Activated naive CD4-positive, alpha-beta T cell treated with anti-CD3 and anti-CD28 coated beads, Interleukin-2, amount 10 ng/mL, durations not matched to agents 7 days and 5 days (primary cell): ENCODE measurements at regions not wholly inside any gene's neighbourhood (a gene's known extent, or its start where the extent isn't known, plus 50 kb on each side); places are given as distances from the start of the nearest gene placed in this dataset.
"Not testable (repeated sequence)": the region's sequence is repeated elsewhere in the genome, so short reads cannot be mapped to it uniquely, and the experiment has no call there.

ENCODE experiments used
- CTCF ChIA-PET: fragments of 350-600 bp; sonication (Branson Sonifier 250); formaldehyde crosslinking; loops from one replicate; lab custom pipeline; 2021; ENCODE audit warnings: antibody characterized with exemption; lab: Charles Lee
- DNase-seq: peaks from one replicate; pipeline ENCODE4 v3.0.0-alpha.2; 2020
- H3K27ac Mint-ChIP-seq: one replicate; pipeline ENCODE4 v1.8.0; 2021; ENCODE audit warnings: mild to moderate bottlenecking, moderate library complexity, mixed read lengths
- H3K27me3 Mint-ChIP-seq: one replicate; pipeline ENCODE4 v1.8.0; 2021; ENCODE audit warnings: mild to moderate bottlenecking, mixed read lengths
- H3K36me3 Mint-ChIP-seq: one replicate; pipeline ENCODE4 v1.8.0; 2021; ENCODE audit warnings: mixed read lengths
- H3K4me1 Mint-ChIP-seq: one replicate; pipeline ENCODE4 v1.8.0; 2021; ENCODE audit warnings: mixed read lengths
- H3K4me3 Mint-ChIP-seq: one replicate; pipeline ENCODE4 v1.8.0; 2021; ENCODE audit warnings: mild to moderate bottlenecking, moderate library complexity, mixed read lengths
- H3K9me3 Mint-ChIP-seq: one replicate; pipeline ENCODE4 v1.8.0; 2021; ENCODE audit warnings: mixed read lengths

DNA sequence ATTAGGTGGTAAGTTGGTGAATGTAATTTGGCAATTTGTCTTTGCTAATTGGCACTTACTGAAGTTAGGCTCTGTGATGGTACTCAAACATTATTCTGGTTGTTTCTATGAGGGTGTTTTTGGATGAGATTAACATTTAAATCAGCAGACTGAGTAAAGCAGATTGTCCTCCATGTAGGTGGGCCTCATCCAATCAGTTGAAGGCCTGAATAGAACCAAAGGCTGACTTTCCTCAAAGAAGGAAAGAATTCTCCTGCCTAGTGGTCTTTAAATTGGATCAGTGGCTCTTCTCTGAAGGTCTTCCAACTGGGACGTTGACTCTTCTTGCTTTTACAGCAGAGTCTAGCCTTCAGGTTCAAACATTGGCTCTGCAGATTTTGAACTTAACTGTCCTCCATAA is 278.3 kb downstream of the KIF20B start:
- Mint-ChIP-seq H3K4me1 (no peaks in the 10 kb centered on the region), H3K4me3 (no peak overlapping the region), H3K36me3 (no peaks in the 10 kb centered on the region), H3K9me3 (no peaks in the 10 kb centered on the region), H3K27me3 (no peaks in the 10 kb centered on the region), H3K27ac (no peak overlapping the region)
- DNase-seq = no peak
- CTCF ChIA-PET = no interaction called here

DNA sequence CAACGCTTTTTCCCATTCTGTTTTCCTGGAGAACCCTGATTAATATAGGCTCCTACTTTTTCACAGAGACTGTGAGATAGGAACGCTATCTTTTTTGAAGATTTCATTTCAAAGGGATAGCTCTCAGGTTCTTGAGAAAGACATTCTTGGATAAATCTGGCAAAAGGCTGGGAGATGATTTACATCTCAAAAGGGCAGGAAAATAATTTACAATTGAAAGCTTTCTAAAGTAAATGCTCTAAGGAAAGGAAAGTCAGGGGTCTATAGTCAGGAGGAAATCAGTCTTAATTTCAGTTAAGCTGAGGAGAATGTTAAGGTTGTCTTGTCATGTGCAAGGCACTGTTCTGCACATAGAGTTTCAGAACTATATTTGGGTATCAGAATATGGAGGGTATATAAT is 278.8 kb downstream of the KIF20B start:
- no peak for DNase-seq
- H3K27ac Mint-ChIP-seq = no peak overlapping the region
- no peak overlapping the region for H3K4me3 Mint-ChIP-seq
- H3K36me3 Mint-ChIP-seq = no peaks in the 10 kb centered on the region
- CTCF ChIA-PET = no interaction called here
- H3K27me3 Mint-ChIP-seq = no peaks in the 10 kb centered on the region
- no peaks in the 10 kb centered on the region for H3K9me3 Mint-ChIP-seq
- no peaks in the 10 kb centered on the region for H3K4me1 Mint-ChIP-seq

DNA sequence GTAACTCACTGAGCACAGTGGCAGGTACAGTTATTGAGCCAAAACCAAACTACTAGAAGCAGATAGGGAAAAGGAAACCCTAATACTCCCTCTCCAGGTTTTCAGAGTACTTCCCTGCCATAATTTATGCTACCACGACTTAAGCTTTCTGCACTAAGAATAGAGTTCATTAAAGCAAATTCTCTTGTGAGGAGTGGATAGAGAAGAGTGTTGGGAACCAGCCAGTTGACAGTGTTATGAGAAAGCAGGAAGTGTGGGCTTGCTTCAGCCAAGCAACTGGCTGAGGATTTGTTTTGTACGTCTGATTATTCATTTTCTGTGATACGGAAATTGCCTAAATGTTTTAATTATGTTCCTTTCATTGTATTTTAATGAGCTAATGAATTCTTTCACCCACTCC is 280.5 kb downstream of the KIF20B start:
- H3K4me3 Mint-ChIP-seq = no peak overlapping the region
- H3K27me3 Mint-ChIP-seq = no peaks in the 10 kb centered on the region
- H3K4me1 Mint-ChIP-seq = no peaks in the 10 kb centered on the region
- H3K27ac Mint-ChIP-seq = no peak overlapping the region
- no peaks in the 10 kb centered on the region for H3K36me3 Mint-ChIP-seq
- H3K9me3 Mint-ChIP-seq = no peaks in the 10 kb centered on the region
- CTCF ChIA-PET = no interaction called here
- no peak for DNase-seq

DNA sequence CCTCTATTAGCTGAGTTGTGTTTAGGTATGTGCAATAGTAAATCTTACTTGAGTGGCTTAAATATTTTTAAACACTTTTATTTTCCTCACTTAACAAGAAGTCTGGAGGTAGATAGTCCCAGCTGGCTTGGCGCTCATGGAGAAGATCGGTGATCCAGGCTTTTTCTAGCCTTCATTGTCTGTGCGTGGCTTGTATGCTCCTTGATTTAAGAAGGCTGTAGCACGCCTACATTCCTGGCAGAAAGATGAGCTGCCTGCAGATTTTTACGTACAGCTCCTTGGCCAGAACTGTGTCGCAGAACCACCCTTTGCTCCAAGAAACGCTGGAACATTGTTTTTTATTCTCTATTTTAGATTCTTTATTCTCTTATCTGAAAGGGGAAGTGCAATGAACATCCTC is 284.1 kb downstream of the KIF20B start:
- no peaks in the 10 kb centered on the region for H3K27me3 Mint-ChIP-seq
- no peak for DNase-seq
- no peak overlapping the region for H3K27ac Mint-ChIP-seq
- no peaks in the 10 kb centered on the region for H3K4me1 Mint-ChIP-seq
- H3K36me3 Mint-ChIP-seq = no peaks in the 10 kb centered on the region
- H3K9me3 Mint-ChIP-seq = no peaks in the 10 kb centered on the region
- H3K4me3 Mint-ChIP-seq = no peak overlapping the region
- CTCF ChIA-PET = no interaction called here

DNA sequence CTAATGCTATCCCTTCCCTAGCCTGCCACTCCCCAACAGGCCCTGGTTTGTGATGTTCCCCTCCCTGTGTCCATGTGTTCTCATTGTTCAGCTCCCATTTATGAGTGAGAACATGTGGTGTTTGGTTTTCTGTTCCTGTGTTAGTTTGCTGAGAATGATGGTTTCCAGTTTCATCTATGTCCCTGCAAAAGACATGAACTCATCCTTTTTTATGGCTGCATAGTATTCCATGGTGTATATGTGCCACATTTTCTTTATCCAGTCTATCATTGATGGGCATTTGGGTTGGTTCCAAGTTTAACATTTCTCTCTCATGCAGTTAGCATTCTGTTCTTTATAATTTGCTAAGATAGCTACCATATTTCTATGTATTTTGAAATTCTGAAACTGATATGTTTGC is 287.0 kb downstream of the KIF20B start:
- H3K4me3 Mint-ChIP-seq, DNase-seq, H3K27ac Mint-ChIP-seq, H3K27me3 Mint-ChIP-seq, CTCF ChIA-PET, H3K4me1 Mint-ChIP-seq, H3K9me3 Mint-ChIP-seq, H3K36me3 Mint-ChIP-seq: not testable (repeated sequence)

DNA sequence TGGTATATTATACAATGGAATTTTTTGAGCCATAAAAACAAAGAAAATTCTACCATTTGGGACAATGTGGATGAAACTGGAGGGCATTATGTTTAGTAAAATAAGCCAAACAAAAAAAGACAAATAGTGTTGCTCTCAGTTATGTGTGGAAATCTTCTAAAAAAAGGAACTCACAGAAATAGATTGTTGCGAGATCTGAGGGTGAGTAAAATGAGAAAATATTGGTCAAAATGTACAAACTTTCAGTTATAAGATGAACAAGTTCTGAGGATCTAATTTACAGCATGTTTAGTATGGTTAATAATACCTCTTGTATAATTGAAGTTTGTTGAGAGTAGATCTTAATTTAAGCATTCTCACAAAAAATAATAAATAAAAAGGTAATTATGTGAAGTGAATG is 291.2 kb downstream of the KIF20B start:
- Mint-ChIP-seq H3K27me3 (no peaks in the 10 kb centered on the region), H3K9me3 (no peaks in the 10 kb centered on the region), H3K4me1 (no peaks in the 10 kb centered on the region), H3K27ac (no peak overlapping the region), H3K36me3 (no peaks in the 10 kb centered on the region), H3K4me3 (no peak overlapping the region)
- no peak for DNase-seq
- CTCF ChIA-PET = no interaction called here

DNA sequence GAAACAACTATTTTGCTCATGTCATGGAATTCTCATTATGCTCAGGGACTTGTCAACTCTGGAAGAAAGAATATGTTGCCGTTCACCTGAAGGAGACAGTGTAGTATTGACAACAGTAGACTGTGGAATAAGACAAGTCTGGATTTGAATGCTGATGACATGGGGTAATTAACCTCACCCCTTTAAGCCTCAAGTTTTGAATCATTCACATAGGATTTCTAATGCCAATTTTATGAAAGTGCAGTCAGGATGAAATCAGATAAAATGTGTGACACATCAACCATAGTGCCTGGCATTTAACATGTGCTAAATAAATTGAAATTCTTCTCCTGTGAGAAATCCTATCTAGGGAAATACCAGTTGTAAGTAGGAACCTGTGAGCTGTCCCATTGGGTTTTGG is 305.8 kb downstream of the KIF20B start:
- Mint-ChIP-seq H3K36me3 (no peaks in the 10 kb centered on the region), H3K27ac (no peak overlapping the region), H3K4me3 (no peak overlapping the region), H3K27me3 (no peaks in the 10 kb centered on the region), H3K9me3 (no peaks in the 10 kb centered on the region), H3K4me1 (no peaks in the 10 kb centered on the region)
- CTCF ChIA-PET = no interaction called here
- no peak for DNase-seq

DNA sequence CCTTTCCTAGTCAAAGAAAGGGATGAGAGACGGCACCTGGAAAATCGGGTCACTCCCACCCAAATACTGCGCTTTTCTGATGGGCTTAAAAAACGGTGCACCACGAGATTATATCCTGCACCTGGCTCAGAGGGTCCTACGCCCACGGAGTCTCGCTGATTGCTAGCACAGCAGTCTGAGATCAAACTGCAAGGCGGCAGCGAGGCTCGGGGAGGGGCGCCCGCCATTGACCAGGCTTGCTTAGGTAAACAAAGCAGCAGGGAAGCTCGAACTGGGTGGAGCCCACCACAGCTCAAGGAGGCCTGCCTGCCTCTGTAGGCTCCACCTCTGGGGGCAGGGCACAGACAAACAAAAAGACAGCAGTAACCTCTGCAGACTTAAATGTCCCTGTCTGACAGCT is 309.9 kb downstream of the KIF20B start:
- H3K4me3 Mint-ChIP-seq, H3K4me1 Mint-ChIP-seq, DNase-seq, H3K9me3 Mint-ChIP-seq, CTCF ChIA-PET, H3K36me3 Mint-ChIP-seq, H3K27ac Mint-ChIP-seq, H3K27me3 Mint-ChIP-seq: not testable (repeated sequence)

DNA sequence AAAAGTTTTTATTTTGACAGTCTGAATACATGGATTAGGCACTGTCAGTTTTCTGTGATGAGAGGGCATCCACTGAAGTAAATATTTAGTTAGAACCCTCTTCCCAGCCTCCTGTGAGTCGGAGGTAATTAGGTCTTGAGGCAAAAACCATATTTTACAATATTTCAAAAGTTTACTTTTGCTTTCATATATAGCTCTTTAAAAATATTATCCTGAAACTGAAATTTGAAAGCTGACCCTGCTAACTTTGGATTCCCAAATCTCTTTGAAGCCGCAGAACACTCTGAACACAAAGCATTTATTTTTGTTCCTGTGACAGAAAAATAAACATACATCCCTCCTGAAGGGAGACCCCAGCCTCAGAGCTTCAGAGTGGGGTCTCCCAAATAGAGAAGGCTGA is 317.4 kb downstream of the KIF20B start:
- Mint-ChIP-seq H3K9me3 (no peaks in the 10 kb centered on the region), H3K4me3 (no peak overlapping the region), H3K36me3 (no peaks in the 10 kb centered on the region), H3K27ac (no peak overlapping the region), H3K4me1 (no peaks in the 10 kb centered on the region), H3K27me3 (no peaks in the 10 kb centered on the region)
- DNase-seq = no peak
- CTCF ChIA-PET = no interaction called here

DNA sequence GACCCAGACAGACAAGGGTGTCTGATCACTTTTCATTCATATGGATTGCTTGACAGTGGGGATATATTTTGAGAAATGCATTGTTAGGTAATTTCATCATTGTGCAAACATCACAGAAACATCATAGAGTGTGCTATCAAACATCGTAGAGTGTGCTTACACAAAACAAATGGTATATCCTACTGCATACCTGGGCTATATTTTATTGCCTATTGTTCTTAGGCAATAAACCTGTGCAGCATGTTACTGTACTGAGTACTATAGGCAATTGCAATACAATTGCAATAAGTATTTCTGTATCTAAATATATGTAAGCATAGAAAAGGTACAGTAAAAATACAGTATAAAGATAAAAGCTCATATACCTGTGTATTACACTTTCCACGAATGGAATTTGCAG is 319.1 kb downstream of the KIF20B start:
- Mint-ChIP-seq H3K4me3 (no peak overlapping the region), H3K27me3 (no peaks in the 10 kb centered on the region), H3K4me1 (no peaks in the 10 kb centered on the region), H3K9me3 (no peaks in the 10 kb centered on the region), H3K27ac (no peak overlapping the region), H3K36me3 (no peaks in the 10 kb centered on the region)
- CTCF ChIA-PET = no interaction called here
- DNase-seq = no peak

DNA sequence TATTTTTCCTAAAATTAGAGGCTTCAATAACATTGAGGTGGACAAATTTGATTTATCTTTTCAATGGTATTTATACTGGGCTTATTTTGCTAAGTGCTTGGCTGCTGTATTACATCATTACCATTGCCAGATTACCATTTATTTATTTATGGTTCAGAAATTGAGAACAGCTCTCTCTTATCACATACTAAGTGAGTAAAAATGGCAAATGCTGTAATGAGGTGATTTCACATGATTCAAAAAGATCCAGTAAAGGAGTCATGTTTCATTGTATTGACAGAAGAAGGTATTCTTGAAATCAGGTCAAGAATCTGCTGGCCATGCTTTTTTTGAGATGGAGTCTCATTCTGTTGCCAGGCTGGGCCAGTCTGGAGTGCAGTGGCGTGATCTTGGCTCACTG is 322.6 kb downstream of the KIF20B start:
- H3K27ac Mint-ChIP-seq = no peak overlapping the region
- H3K36me3 Mint-ChIP-seq = no peaks in the 10 kb centered on the region
- H3K4me1 Mint-ChIP-seq = no peaks in the 10 kb centered on the region
- H3K4me3 Mint-ChIP-seq = no peak overlapping the region
- H3K27me3 Mint-ChIP-seq = no peaks in the 10 kb centered on the region
- CTCF ChIA-PET = no interaction called here
- no peak for DNase-seq
- no peaks in the 10 kb centered on the region for H3K9me3 Mint-ChIP-seq

DNA sequence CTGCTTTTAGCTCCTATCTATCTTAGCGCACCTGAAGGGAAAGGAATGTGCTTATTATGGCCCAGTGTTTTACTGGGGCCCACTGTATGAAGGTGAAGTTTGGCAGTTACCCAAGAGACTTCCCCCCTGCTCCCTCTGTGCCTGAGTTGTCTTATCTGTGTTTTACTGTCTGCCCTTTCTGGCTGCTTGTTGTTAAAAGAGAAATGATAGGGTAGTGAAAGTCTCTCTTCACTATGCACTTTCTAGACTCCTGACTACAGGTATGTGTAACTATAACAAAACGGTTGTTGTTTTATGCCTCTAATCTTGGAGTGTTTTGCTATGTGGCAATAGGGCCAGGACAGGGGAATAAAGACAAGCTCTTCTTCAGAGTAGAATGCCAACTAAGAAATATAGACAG is 326.9 kb downstream of the KIF20B start:
- CTCF ChIA-PET = no interaction called here
- H3K4me3 Mint-ChIP-seq = no peak overlapping the region
- no peaks in the 10 kb centered on the region for H3K4me1 Mint-ChIP-seq
- H3K27ac Mint-ChIP-seq = no peak overlapping the region
- no peaks in the 10 kb centered on the region for H3K36me3 Mint-ChIP-seq
- no peaks in the 10 kb centered on the region for H3K9me3 Mint-ChIP-seq
- no peaks in the 10 kb centered on the region for H3K27me3 Mint-ChIP-seq
- DNase-seq = no peak

DNA sequence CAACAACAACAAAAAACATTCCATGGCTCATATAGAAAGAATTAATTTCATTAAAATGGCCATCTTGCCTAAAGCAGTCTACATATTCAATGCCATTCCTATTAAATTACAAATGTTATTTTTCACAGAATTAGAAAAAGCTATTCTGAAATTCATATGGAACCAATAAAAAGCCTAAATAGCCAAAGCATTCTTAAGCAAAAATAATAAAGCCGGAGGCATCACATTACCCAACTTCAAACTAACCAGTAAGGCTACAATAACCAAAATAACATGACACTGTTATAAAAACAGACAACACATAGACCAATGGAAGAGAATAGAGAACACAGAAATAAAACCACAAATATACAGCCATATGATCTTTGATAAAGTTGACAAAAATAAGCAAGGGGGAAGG is 330.4 kb downstream of the KIF20B start:
- no peaks in the 10 kb centered on the region for H3K4me1 Mint-ChIP-seq
- H3K9me3 Mint-ChIP-seq = no peaks in the 10 kb centered on the region

DNA sequence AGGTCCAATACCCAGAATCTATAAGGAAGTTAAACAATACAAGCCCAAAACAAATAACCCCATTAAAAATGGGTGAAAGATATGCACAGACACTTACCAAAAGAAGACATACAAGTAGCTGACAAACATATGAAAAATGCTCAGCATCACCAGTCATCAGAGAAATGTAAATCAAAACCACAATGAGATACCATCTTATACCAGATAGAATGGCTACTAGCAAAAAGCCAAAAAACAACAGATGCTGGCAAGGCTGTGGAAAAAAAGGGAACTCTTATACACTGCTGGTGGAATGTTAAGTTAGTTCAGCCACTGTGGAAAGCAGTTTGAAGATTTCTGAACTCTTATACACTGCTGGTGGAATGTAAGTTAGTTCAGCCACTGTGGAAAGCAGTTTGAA is 331.1 kb downstream of the KIF20B start:
- Mint-ChIP-seq H3K36me3 (no peaks in the 10 kb centered on the region), H3K4me1 (no peaks in the 10 kb centered on the region), H3K4me3 (no peak overlapping the region), H3K27me3 (no peaks in the 10 kb centered on the region), H3K9me3 (no peaks in the 10 kb centered on the region), H3K27ac (no peak overlapping the region)
- DNase-seq = no peak
- CTCF ChIA-PET = no interaction called here

More for the DNA sequence above, 330.4 kb downstream of the KIF20B start:
- no peak for DNase-seq
- no peak overlapping the region for H3K4me3 Mint-ChIP-seq
- CTCF ChIA-PET = no interaction called here
- H3K36me3 Mint-ChIP-seq = no peaks in the 10 kb centered on the region
- no peak overlapping the region for H3K27ac Mint-ChIP-seq
- no peaks in the 10 kb centered on the region for H3K27me3 Mint-ChIP-seq

DNA sequence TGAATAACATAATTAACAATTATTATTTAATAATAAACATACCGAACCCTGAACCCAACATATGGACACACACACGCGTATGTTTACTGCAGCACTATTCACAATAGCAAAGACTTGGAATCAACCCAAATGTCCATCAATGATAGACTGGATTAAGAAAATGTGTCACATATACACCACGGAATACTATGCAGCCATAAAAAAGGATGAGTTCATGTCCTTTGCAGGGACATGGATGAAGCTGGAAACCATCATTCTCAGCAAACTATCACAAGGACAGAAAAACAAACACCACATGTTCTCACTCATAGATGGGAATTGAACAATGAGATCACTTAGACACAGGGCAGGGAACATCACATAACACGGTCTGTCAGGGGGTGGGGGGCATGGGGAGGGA is 333.5 kb downstream of the KIF20B start:
- CTCF ChIA-PET, H3K4me3 Mint-ChIP-seq, H3K36me3 Mint-ChIP-seq, H3K27ac Mint-ChIP-seq, DNase-seq, H3K27me3 Mint-ChIP-seq, H3K9me3 Mint-ChIP-seq, H3K4me1 Mint-ChIP-seq: not testable (repeated sequence)

DNA sequence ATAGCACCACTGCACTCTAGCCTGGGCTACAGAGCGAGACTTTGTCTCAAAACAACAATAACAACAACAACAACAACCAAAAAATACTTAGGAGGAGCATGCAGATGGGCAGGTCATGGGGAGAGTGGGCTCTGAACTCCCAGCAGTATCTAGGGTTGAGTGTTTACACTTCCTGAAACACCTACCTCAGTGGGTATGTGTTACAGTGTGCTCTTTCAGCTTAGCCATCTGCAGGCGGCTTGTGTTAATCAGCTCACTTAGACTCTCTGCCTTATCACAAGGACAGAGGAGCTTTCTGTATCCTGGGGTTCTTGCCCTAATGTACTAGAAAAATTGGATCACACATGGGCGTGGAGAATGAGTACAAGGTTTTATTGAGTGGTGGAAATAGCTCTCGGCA is 340.2 kb downstream of the KIF20B start:
- no peaks in the 10 kb centered on the region for H3K27me3 Mint-ChIP-seq
- DNase-seq = no peak
- no peaks in the 10 kb centered on the region for H3K36me3 Mint-ChIP-seq
- no peaks in the 10 kb centered on the region for H3K4me1 Mint-ChIP-seq
- no peak overlapping the region for H3K27ac Mint-ChIP-seq
- CTCF ChIA-PET = no interaction called here
- no peaks in the 10 kb centered on the region for H3K9me3 Mint-ChIP-seq
- H3K4me3 Mint-ChIP-seq = no peak overlapping the region
